ENCODE measurements at regions not wholly inside any gene's neighbourhood (a gene's known extent, or its start where the extent isn't known, plus 50 kb on each side); places are given as distances from the start of the nearest gene placed in this dataset.

DNA sequence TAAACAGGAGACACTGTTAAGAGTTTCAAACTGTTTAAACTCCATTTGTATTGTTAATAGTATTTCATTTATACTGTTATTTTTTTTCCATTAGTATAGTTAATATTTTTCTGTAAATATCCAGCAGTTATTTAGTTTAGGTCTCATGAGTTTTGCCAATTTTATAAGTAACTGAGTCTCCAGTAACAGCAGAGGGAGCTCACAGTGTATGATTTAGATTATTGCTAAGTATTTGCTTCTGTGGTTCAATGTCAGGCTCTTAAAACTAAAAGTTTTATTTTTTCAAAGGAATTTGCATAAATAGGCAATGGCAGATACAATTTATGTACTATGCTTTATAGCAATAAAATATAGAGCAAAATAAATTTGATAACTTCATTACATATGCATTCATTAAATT is 209.7 kb downstream of the ATXN7L3B start:
- TF ChIP-seq EZH2 (IDR thresholded peaks at IDR 0.05; ENCODE audit: low read length, missing control alignments) (no peak), CTCF (conservative IDR thresholded peaks at IDR 0.05 in 1 of 2, IDR thresholded peaks at IDR 0.05 in 1 of 2; ENCODE audit: low read depth in 1 of 2, low read length in 2 of 2) (peak in 1 of 2 donors; percentile 3)
